GM23338 (cell line): ENCODE measurements at regions not wholly inside any gene's neighbourhood (a gene's known extent, or its start where the extent isn't known, plus 50 kb on each side); places are given as distances from the start of the nearest gene placed in this dataset.

Source experiments
- EZH2phosphoT487 ChIP-seq: fragments of 200-600 bp; sonication (generic); IDR thresholded peaks from one replicate; pipeline ENCODE4 v1.8.1; 2018; ENCODE audit warnings: antibody characterized with exemption; ENCODE audit not compliant: unreplicated experiment
- NANOG ChIP-seq: IDR thresholded peaks from 2 replicates; pipeline ENCODE4 v1.6.1; 2016; ENCODE audit warnings: antibody characterized with exemption, borderline replicate concordance
- POLR2AphosphoS5 ChIP-seq: IDR thresholded peaks from 2 replicates; pipeline ENCODE4 v1.6.1; 2016; ENCODE audit warnings: antibody characterized with exemption, low read depth
- REST ChIP-seq: IDR thresholded peaks from one replicate; pipeline ENCODE4 v1.6.1; 2018; ENCODE audit warnings: antibody characterized with exemption; ENCODE audit not compliant: unreplicated experiment
- TF ChIP-seq, protein P1 (sequence below), 2 experiments: fragments of 200-600 bp in 1 of 2; sonication (generic) in 1 of 2; conservative IDR thresholded peaks; 2 replicates each; pipeline versions ENCODE4 v1.5.1 to v1.6.1; 2016 to 2017; ENCODE audit warnings: antibody characterized with exemption in 2 of 2, low read depth in 2 of 2, mild to moderate bottlenecking in 2 of 2, moderate library complexity in 1 of 2
- TF ChIP-seq, protein P2 (sequence below): IDR thresholded peaks from 2 replicates; pipeline ENCODE4 v1.6.1; 2016; ENCODE audit warnings: antibody characterized with exemption

GRCh38 chr1:182149411-182149965 is 88.0 kb upstream of the ZNF648 start:
- TF ChIP-seq, protein P1, sequence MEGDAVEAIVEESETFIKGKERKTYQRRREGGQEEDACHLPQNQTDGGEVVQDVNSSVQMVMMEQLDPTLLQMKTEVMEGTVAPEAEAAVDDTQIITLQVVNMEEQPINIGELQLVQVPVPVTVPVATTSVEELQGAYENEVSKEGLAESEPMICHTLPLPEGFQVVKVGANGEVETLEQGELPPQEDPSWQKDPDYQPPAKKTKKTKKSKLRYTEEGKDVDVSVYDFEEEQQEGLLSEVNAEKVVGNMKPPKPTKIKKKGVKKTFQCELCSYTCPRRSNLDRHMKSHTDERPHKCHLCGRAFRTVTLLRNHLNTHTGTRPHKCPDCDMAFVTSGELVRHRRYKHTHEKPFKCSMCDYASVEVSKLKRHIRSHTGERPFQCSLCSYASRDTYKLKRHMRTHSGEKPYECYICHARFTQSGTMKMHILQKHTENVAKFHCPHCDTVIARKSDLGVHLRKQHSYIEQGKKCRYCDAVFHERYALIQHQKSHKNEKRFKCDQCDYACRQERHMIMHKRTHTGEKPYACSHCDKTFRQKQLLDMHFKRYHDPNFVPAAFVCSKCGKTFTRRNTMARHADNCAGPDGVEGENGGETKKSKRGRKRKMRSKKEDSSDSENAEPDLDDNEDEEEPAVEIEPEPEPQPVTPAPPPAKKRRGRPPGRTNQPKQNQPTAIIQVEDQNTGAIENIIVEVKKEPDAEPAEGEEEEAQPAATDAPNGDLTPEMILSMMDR (conservative IDR thresholded peaks at IDR 0.05; ENCODE audit: low read depth in 2 of 2): no peak
- TF ChIP-seq, protein P2, sequence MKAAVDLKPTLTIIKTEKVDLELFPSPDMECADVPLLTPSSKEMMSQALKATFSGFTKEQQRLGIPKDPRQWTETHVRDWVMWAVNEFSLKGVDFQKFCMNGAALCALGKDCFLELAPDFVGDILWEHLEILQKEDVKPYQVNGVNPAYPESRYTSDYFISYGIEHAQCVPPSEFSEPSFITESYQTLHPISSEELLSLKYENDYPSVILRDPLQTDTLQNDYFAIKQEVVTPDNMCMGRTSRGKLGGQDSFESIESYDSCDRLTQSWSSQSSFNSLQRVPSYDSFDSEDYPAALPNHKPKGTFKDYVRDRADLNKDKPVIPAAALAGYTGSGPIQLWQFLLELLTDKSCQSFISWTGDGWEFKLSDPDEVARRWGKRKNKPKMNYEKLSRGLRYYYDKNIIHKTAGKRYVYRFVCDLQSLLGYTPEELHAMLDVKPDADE: no peak
- TF ChIP-seq REST (no peak), POLR2AphosphoS5 (no peak), EZH2phosphoT487 (no peak), NANOG (no peak)
